ENCODE measurements at regions not wholly inside any gene's neighbourhood (a gene's known extent, or its start where the extent isn't known, plus 50 kb on each side); places are given as distances from the start of the nearest gene placed in this dataset.

DNA sequence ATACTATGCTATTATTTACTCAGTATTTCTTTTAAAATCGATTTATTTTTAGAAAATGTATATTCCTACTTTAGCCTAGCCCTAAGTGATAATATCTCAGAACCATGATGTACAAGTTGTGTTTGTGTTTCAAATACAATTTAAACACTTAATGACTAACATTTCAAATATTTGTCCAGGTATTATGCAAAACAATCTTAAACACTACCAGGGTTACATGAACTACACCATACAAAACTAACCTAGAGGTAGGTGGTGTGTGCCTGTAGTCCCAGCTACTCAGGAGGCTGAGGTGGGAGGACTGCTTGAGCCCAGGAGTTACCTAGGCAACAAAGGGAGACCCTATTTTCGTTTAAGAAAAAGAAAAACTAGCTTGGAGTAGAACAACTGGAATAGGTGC lies 83.0 kb upstream of the TMEM33 start:
- Histone ChIP-seq H3K9me3 (ENCODE audit: control insufficient read depth, insufficient read depth, low read length) (no peaks in the 10 kb centered on the region), H3K27me3 (ENCODE audit: control insufficient read depth, insufficient read depth, low read length) (peaks cover 9% of the 10 kb centered on the region), H3K9ac (ENCODE audit: low read depth, low read length) (no peak overlapping the region), H3K4me3 (ENCODE audit: low read depth, low read length) (no peak overlapping the region), H3K36me3 (ENCODE audit: control insufficient read depth, insufficient read depth, low read length) (no peaks in the 10 kb centered on the region), H3K4me1 (ENCODE audit: control insufficient read depth, insufficient read depth, low read length) (no peaks in the 10 kb centered on the region)

DNA sequence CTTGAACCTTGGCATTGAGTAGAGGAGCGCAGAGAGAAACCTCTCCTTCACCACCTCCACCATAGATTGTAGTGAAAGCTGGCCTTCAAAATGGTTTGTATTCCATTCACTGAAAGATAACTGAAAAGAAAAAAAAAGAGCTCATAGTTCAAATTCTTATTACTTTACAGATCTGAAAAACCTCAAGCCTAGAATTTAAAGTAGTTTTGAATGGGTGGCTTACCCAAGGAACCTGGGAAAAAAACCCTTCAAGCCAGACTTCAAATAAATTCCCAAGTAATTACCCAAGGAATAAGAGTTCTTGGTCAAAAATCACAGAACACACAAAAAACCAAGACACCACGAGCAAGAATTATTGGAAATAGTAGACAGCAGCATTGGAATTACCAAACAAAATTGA lies 83.6 kb upstream of the TMEM33 start:
- H3K4me3 ChIP-seq (ENCODE audit: low read depth, low read length) = no peak overlapping the region
- H3K27me3 ChIP-seq (ENCODE audit: control insufficient read depth, insufficient read depth, low read length) = peaks cover 9% of the 10 kb centered on the region
- no peaks in the 10 kb centered on the region for H3K9me3 ChIP-seq (ENCODE audit: control insufficient read depth, insufficient read depth, low read length)
- H3K4me1 ChIP-seq (ENCODE audit: control insufficient read depth, insufficient read depth, low read length) = no peaks in the 10 kb centered on the region
- H3K9ac ChIP-seq (ENCODE audit: low read depth, low read length) = no peak overlapping the region
- H3K36me3 ChIP-seq (ENCODE audit: control insufficient read depth, insufficient read depth, low read length) = no peaks in the 10 kb centered on the region

DNA sequence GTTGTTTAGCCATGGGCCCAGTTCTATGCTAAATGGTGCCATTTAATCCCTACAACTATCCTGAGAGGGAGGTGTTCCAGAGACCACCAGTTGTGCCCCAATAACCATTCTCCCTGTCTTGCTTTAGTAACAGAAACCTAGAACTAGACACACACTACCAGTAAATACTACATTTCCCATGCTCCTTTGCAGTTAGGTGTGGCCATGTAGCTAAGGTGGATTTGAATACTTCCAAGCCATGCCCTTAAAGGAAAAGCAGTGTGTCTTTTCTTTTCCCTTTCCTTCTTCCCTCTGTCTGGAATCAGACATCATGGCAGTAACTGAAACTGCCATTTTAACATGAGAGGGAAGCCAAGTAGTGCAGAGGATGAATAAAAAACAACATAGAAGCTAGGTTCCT lies 90.9 kb upstream of the TMEM33 start:
- Histone ChIP-seq H3K4me3 (ENCODE audit: low read depth, low read length) (no peak overlapping the region), H3K9me3 (ENCODE audit: control insufficient read depth, insufficient read depth, low read length) (no peaks in the 10 kb centered on the region), H3K9ac (ENCODE audit: low read depth, low read length) (no peak overlapping the region), H3K4me1 (ENCODE audit: control insufficient read depth, insufficient read depth, low read length) (no peaks in the 10 kb centered on the region), H3K36me3 (ENCODE audit: control insufficient read depth, insufficient read depth, low read length) (no peaks in the 10 kb centered on the region), H3K27me3 (ENCODE audit: control insufficient read depth, insufficient read depth, low read length) (no peaks in the 10 kb centered on the region)

DNA sequence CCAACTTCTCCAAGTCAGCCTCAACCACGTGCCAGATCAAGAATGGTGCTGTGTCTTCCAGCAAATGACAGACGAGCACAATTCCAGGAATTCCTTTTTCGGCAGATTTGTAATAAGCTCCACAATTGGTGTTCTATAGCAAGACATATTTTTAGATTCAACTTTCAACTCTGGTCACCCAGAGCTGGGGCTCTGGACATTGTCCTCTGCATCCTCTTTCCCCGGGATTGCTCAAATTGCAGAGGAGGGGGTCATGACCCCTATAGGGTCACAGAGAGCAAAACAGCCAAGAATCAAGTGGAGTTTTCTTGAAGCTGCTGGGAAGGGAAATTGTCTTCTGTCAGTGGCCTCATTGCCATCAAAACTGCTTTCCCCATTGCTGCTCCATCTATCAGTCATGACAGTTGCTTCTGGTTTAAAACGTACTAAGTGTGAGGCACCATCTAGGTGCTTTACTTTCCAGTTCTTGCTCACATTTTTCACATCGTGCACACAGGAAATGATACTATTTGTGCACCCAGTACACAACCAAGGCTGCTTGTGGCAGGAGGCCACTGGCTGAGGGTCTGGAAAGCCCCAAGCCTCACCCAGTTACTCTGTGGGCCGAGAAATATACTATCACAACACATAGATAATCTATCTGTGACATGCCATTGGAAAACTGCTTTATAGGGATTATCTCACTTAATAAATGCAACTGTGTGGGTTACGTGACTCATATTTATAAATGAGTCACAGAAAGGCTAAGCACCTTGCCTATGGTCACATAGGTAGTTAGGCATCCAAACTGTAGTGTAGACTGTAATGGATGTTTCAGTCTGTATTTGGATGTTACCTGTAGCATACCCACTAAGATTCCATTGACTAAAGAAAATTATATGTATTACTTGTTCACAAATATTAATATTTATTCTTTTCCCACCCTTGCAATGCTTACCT lies 91.7 kb upstream of the PHOX2B start:
- Histone ChIP-seq H3K9ac (ENCODE audit: low read depth, low read length) (no peak overlapping the region), H3K4me3 (ENCODE audit: low read depth, low read length) (no peak overlapping the region), H3K4me1 (ENCODE audit: control insufficient read depth, insufficient read depth, low read length) (no peaks in the 10 kb centered on the region), H3K27me3 (ENCODE audit: control insufficient read depth, insufficient read depth, low read length) (no peaks in the 10 kb centered on the region), H3K36me3 (ENCODE audit: control insufficient read depth, insufficient read depth, low read length) (no peaks in the 10 kb centered on the region), H3K9me3 (ENCODE audit: control insufficient read depth, insufficient read depth, low read length) (no peaks in the 10 kb centered on the region)

DNA sequence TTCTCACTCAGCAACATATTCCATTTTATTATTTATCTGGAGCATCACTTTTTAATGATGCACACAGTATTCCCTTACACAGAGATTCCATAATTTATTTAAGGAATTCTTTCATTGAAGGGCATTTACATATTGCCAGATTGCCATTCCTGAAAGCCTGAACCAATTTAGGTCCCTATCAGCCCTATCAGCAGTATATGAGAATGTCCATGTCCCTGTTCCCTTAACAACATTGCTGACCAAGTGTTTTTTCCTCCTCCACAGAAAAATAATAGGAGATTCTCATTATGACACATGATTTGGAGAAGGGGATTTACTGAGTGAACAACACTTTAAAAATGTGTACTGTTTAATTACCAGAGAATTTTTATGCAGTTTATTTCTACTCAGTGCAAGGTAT lies 90.1 kb upstream of the PHOX2B start:
- Histone ChIP-seq H3K36me3 (ENCODE audit: control insufficient read depth, insufficient read depth, low read length) (no peaks in the 10 kb centered on the region), H3K27me3 (ENCODE audit: control insufficient read depth, insufficient read depth, low read length) (no peaks in the 10 kb centered on the region), H3K9ac (ENCODE audit: low read depth, low read length) (no peak overlapping the region), H3K4me3 (ENCODE audit: low read depth, low read length) (no peak overlapping the region), H3K9me3 (ENCODE audit: control insufficient read depth, insufficient read depth, low read length) (no peaks in the 10 kb centered on the region), H3K4me1 (ENCODE audit: control insufficient read depth, insufficient read depth, low read length) (no peaks in the 10 kb centered on the region)

DNA sequence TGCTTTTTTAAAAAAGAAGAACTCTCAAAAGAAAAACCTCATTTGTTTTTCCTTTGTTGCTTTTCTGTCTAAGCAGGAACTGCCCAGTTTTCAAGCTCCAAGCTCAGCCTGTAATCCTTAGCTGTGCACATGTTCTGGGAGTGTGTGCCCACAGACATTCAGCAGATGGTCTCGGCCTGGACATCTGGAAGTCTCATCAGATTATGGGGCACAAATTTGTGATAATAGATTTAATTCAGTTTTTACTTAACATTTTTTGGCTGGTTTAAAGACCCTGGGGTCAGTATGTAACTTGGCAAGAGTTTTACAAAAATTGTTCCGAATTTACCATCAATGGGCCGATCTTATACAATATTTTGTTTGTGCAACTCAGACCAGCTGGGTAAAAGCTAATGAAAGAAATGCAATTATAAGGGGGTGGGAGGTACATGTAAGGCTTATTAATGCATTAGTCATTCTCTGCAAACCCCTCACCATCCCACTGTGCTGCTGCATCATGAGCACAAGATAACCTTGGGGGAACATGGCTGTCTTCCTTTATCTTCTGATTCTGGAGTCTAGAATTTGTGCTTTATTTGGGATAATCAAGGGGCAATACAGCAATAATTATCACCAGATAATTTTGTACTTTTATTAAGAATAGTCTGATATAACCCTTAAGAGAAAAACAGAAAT lies 86.9 kb upstream of the PHOX2B start:
- Histone ChIP-seq H3K4me1 (ENCODE audit: control insufficient read depth, insufficient read depth, low read length) (no peaks in the 10 kb centered on the region), H3K36me3 (ENCODE audit: control insufficient read depth, insufficient read depth, low read length) (no peaks in the 10 kb centered on the region), H3K9ac (ENCODE audit: low read depth, low read length) (no peak overlapping the region), H3K9me3 (ENCODE audit: control insufficient read depth, insufficient read depth, low read length) (no peaks in the 10 kb centered on the region), H3K27me3 (ENCODE audit: control insufficient read depth, insufficient read depth, low read length) (peaks cover 2% of the 10 kb centered on the region), H3K4me3 (ENCODE audit: low read depth, low read length) (no peak overlapping the region)

DNA sequence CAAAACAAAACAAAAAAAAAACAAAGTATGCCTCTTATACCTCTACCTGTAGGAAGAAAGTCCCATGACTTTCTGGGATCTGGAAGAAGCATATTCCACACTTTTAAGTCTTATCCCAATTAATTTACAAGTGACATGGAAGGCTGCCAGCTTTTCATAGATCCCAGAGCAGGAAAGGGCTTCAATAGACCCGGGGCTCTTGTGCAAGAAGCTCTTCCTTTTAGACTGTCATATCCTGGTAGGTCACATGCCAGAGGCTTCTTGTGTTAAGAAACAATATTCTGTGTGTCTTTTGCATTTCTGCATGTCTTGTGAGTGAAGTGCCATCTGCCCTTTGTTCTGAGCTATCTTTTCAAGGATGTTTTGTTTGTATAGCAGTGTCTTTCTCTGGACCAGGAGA lies 84.4 kb upstream of the PHOX2B start:
- H3K9me3 ChIP-seq (ENCODE audit: control insufficient read depth, insufficient read depth, low read length) = no peaks in the 10 kb centered on the region
- H3K4me1 ChIP-seq (ENCODE audit: control insufficient read depth, insufficient read depth, low read length) = no peaks in the 10 kb centered on the region
- H3K4me3 ChIP-seq (ENCODE audit: low read depth, low read length) = no peak overlapping the region
- peaks cover 2% of the 10 kb centered on the region for H3K27me3 ChIP-seq (ENCODE audit: control insufficient read depth, insufficient read depth, low read length)
- no peak overlapping the region for H3K9ac ChIP-seq (ENCODE audit: low read depth, low read length)
- no peaks in the 10 kb centered on the region for H3K36me3 ChIP-seq (ENCODE audit: control insufficient read depth, insufficient read depth, low read length)

DNA sequence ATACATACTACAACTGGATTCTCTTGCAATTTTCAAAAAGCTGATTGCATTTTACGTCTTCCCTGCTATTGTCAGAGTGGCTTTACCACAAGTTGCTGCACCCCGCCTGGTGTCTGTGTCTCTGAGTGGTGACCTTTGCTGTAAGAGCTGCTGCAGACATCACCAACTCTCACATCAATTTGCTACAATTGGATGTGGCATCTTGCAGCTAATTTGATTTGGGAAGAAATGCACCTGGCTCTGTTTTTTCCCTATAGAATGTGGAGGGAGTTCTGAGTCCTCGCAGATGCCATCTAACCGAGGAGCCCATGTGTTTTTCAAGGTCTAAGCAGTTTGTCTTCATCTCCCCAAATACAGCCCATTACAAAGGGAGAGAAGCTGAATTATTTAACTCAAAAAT lies 73.8 kb upstream of the PHOX2B start:
- Histone ChIP-seq H3K36me3 (ENCODE audit: control insufficient read depth, insufficient read depth, low read length) (no peaks in the 10 kb centered on the region), H3K27me3 (ENCODE audit: control insufficient read depth, insufficient read depth, low read length) (peaks cover 9% of the 10 kb centered on the region), H3K4me1 (ENCODE audit: control insufficient read depth, insufficient read depth, low read length) (no peaks in the 10 kb centered on the region), H3K4me3 (ENCODE audit: low read depth, low read length) (no peak overlapping the region), H3K9ac (ENCODE audit: low read depth, low read length) (no peak overlapping the region), H3K9me3 (ENCODE audit: control insufficient read depth, insufficient read depth, low read length) (no peaks in the 10 kb centered on the region)

DNA sequence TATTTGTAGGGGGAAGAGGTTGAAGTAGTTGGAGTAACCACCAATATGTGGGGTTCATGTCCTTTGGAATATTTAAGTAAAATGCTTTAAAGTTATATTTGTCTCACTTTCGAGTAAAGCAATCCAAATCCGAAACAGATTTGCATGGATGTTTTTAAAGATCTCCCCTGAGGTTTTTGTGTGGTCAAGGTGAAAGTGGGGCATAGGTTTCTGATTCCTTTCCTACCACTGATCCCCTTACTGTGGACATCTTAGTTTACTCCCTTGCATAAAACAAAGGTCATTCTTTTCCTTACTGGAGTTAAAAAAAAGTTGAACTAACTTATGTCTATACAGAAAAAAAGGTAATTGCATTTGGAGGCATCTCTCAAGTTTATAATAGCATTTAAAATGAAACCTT lies 71.9 kb upstream of the PHOX2B start:
- H3K4me1 ChIP-seq (ENCODE audit: control insufficient read depth, insufficient read depth, low read length) = no peaks in the 10 kb centered on the region
- no peaks in the 10 kb centered on the region for H3K36me3 ChIP-seq (ENCODE audit: control insufficient read depth, insufficient read depth, low read length)
- H3K9me3 ChIP-seq (ENCODE audit: control insufficient read depth, insufficient read depth, low read length) = no peaks in the 10 kb centered on the region
- peaks cover 18% of the 10 kb centered on the region for H3K27me3 ChIP-seq (ENCODE audit: control insufficient read depth, insufficient read depth, low read length)
- H3K4me3 ChIP-seq (ENCODE audit: low read depth, low read length) = no peak overlapping the region
- H3K9ac ChIP-seq (ENCODE audit: low read depth, low read length) = no peak overlapping the region

DNA sequence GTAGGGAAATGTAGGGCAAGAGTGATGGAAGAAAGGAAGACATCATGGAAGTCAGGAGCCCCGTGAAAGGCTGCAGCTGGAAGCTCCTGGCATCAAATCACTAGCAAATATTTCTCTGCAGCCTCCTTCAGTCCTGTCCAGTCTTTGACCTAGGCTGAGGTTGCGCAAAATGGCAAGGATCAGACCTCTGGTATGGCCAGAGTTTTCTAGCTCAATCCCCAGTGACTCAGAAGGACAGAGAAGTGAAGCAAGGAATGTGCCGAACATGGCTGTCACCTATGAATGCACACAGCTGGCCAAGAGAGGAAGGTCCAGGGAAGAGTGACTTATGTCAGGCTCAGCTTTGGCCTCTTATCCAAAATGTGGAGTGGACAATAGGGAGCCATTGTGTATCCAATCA lies 71.1 kb upstream of the PHOX2B start:
- H3K9ac ChIP-seq (ENCODE audit: low read depth, low read length) = no peak overlapping the region
- no peak overlapping the region for H3K4me3 ChIP-seq (ENCODE audit: low read depth, low read length)
- H3K36me3 ChIP-seq (ENCODE audit: control insufficient read depth, insufficient read depth, low read length) = no peaks in the 10 kb centered on the region
- peaks cover 22% of the 10 kb centered on the region for H3K27me3 ChIP-seq (ENCODE audit: control insufficient read depth, insufficient read depth, low read length)
- no peaks in the 10 kb centered on the region for H3K4me1 ChIP-seq (ENCODE audit: control insufficient read depth, insufficient read depth, low read length)
- no peaks in the 10 kb centered on the region for H3K9me3 ChIP-seq (ENCODE audit: control insufficient read depth, insufficient read depth, low read length)

DNA sequence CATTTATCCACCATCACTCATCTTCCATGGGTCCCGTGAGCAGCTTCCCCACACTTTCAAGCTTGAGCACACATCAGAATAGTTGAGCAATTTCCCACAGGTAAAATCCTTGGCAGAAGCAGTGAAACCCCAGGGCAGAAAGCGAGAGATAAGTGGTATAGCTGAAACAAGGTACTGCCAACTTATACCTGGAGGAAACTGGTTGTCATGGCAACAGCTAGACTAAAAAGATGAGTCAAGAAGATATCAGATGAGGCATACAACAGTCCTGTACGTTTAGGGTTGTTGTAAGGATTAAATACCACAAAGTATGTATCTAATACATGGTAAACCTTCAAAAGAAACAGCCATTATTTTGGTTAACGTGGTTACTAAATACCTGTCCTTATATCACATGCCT lies 66.9 kb upstream of the PHOX2B start:
- Histone ChIP-seq H3K9me3 (ENCODE audit: control insufficient read depth, insufficient read depth, low read length) (no peaks in the 10 kb centered on the region), H3K27me3 (ENCODE audit: control insufficient read depth, insufficient read depth, low read length) (peaks cover 17% of the 10 kb centered on the region), H3K4me1 (ENCODE audit: control insufficient read depth, insufficient read depth, low read length) (no peaks in the 10 kb centered on the region), H3K9ac (ENCODE audit: low read depth, low read length) (no peak overlapping the region), H3K36me3 (ENCODE audit: control insufficient read depth, insufficient read depth, low read length) (no peaks in the 10 kb centered on the region), H3K4me3 (ENCODE audit: low read depth, low read length) (no peak overlapping the region)

DNA sequence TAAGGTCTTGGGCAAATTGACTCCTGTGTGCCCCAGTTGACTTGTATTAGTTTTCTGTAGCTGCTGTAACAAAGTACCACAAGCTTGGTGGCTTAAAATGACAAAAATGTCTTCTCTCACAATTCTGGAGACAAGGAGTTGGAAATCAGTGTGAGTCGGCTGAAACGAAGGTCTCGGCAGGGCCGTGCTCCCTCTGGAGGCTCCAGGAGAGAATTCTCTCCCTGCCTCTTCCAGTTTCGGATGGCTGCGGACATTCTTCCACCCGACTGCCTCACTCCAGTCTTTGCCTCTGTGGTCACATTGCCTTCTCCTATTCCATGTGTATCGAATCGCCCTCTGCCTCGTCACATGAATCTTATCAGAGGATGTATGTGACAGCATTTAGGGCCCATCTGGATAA lies 66.0 kb upstream of the PHOX2B start:
- Histone ChIP-seq H3K4me1 (ENCODE audit: control insufficient read depth, insufficient read depth, low read length) (no peaks in the 10 kb centered on the region), H3K4me3 (ENCODE audit: low read depth, low read length) (no peak overlapping the region), H3K9me3 (ENCODE audit: control insufficient read depth, insufficient read depth, low read length) (no peaks in the 10 kb centered on the region), H3K9ac (ENCODE audit: low read depth, low read length) (no peak overlapping the region), H3K27me3 (ENCODE audit: control insufficient read depth, insufficient read depth, low read length) (peaks cover 17% of the 10 kb centered on the region), H3K36me3 (ENCODE audit: control insufficient read depth, insufficient read depth, low read length) (no peaks in the 10 kb centered on the region)

All from iPS-15b (cell line).